Activated T-cell treated with anti-CD3 and anti-CD28 coated beads for 24 hours (primary cell): ENCODE measurements at regions not wholly inside any gene's neighbourhood (a gene's known extent, or its start where the extent isn't known, plus 50 kb on each side); places are given as distances from the start of the nearest gene placed in this dataset.
A peak's percentile ranks its signal among the peaks of the same experiment; 100 is the strongest.

Source experiments
- DNase-seq: peaks from one replicate; pipeline ENCODE4 v3.0.0-alpha.2; 2020; ENCODE audit warnings: low read depth

DNA sequence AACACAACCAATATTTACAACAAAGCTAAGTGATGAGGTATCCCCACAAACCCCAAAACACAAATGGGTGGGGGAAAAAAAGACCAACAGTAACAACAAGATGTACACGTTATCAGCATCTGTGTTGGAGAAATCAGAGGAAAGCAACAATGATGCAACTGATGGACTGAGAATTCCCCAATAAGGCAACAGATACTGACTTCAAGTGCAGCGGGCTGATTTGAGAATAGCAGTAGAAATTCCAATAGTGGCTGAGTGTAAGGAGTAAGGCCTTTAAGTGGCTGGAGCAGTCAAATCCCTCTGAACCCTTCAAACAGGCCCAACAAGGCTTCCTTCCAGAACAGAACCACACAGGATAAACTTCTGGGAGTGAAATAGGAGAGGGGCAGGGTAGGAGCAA is 97.6 kb downstream of the TM2D1 start:
- DNase-seq, result no peak

DNA sequence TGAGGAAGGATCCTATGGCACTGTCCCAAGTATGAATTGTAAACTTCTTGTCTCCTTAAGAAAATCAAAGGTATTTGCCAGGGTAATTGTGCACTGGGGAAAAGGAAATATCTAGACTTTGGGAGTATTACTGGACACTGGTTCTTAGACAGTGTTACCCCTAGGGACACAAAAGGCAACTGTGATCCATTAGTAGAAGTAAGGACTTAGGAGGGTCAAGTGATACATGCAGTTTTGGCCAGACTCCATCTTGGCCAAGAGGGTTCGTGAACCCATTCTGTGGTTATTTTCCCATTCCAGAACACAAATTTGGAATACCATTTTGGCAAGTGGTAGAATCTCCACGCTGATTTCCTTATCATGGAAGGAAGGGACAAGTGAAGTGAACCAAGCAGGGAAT is 98.1 kb downstream of the TM2D1 start:
- no peak for DNase-seq

DNA sequence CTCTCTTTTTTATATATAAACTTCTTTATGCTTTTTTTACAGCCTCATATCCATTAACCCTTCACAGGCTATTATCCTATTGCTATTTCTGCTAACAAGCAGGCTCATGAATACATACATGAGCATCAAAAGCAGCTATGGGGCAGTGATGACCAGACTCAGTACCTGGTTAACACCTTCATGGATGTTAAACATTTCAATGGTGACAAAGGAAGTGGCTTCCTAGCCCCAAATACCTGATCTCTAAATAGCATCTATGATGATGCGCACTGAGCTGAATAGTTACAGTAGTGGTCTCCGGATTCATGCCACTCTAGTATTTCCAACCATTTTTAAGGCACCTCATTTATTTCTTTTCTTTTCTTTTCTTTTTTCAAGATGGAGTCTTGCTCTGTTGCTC is 101.1 kb downstream of the TM2D1 start:
- DNase-seq, result no peak

DNA sequence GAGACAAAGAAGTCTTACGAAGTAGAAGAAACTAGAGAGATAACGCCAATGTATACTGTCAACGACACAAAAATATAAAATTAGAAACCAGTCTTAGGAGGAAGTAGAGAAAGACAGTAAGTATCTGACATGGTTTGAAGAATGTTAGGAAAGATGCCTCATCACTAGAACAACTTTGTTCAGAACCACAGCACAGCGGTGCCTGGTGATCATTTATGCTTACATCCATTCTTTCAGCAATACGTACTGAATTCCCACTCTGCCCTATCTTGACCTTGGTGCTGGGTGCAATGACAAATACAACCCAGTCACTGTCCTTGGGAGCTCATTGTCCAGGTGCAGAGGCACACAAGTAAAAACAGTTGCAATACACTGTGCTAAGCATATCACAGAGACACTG is 104.4 kb downstream of the TM2D1 start:
- DNase-seq, result no peak

DNA sequence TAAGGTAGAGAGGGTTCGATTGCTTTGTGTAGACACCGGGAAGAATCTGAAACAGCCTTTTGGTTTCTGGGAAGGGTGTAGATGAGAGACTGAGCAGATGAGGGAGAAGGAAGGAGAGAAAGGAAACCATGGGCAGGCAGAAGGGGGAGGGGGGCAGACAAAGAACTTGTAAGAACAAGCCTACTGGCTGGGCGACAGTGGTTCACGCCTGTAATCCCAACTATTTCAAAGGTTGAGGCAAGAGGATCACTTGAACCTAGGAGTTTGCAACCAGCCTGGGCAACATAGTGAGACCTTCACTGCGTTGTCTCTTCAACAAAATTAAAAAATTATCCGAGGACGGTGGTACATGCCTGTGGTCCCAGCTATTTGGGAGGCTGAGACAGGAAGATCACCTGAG is 106.2 kb downstream of the TM2D1 start:
- no peak for DNase-seq

DNA sequence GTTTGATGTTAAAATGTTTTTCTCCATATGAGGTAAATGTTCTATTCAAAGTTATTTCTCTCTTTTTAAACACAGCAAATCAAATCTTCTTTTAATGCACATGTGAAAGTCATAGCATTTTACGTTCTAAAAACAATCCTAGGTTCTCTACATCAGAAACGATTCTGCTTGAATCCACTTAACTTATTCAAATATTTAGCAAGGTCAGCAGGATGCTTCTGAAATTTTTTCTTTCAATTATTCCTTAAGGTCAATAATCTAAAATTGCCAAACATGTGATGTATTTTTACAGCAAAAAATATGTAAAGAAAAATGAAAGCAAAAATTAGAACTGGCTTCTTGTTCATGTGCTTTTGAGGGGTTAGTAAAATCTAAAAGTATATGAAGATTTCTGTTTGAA is 106.7 kb downstream of the TM2D1 start:
- no peak for DNase-seq

DNA sequence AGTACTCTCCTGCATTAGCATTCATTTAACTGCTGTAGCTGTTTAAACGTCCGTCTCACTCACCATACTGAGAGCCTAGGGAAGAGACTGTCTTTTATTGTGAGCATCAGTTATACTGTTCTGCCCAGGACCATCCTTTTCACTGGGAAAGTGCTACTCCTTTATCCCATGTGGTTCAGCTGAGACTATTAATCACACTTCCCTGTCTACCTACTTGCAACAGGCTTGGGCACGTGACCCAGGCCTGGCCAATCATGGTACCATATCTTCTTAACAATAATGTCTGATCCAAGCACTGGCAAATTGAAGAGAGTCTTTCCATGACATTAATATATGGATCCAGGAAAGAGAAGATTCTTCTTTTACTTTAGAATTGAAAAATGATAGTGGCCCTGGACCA is 108.1 kb downstream of the TM2D1 start:
- DNase-seq, result no peak

DNA sequence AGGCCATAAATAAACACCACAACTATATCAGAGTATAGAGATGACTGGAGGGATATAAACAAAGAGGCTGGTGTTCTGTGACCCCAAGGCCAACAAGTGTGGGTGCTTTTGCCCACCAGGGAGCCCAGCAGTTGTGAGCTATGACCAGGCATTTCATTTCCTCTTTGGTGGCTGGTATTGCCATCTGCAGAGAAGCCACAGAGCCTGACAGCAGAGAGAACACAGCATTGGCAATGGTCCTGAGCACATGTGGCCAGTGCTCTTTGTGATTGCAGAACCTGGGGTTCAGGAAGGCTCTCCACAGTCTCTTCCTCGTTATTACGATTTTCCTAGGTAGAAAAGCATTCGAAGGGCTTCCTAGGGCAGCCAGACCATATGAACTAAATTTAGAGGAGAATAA is 112.3 kb downstream of the TM2D1 start:
- DNase-seq, result no peak

DNA sequence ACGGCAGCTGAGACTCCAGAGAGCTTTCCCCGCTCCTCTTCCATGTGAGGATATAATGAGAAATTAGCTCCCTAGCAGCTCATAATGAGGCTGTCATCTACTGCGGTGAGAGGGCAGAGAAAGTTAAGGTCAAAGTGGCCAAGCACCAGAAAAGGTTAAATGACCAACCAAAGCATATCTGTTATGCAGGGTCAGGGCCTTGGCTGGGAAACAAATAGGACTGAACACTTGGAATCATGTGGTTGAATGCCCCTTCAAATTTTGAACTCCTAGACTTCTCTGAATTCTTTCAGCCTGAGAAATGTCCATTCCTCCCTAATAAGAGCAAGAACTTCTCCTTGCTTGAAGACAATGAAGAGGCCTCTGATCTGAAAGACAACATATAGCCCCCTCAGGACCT is 115.9 kb downstream of the TM2D1 start:
- no peak for DNase-seq

DNA sequence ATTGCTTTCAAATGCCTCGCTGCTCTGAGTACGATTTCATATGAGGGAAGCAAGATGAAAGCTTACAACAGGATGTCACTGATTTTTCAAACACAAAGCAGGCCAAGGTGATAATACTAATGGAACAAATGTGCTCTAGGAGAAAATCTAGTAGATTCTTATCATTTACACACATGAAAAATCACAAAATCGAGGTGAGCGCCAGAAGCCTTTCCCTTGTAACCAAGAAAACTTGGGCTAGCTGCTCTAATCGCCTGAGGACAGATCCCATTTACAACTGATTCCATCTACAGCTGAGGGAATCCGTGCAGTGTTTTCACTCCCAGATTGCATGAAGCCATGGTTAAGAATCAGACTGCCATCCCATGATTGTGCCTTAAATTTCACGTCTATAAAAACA is 117.5 kb downstream of the TM2D1 start:
- no peak for DNase-seq

DNA sequence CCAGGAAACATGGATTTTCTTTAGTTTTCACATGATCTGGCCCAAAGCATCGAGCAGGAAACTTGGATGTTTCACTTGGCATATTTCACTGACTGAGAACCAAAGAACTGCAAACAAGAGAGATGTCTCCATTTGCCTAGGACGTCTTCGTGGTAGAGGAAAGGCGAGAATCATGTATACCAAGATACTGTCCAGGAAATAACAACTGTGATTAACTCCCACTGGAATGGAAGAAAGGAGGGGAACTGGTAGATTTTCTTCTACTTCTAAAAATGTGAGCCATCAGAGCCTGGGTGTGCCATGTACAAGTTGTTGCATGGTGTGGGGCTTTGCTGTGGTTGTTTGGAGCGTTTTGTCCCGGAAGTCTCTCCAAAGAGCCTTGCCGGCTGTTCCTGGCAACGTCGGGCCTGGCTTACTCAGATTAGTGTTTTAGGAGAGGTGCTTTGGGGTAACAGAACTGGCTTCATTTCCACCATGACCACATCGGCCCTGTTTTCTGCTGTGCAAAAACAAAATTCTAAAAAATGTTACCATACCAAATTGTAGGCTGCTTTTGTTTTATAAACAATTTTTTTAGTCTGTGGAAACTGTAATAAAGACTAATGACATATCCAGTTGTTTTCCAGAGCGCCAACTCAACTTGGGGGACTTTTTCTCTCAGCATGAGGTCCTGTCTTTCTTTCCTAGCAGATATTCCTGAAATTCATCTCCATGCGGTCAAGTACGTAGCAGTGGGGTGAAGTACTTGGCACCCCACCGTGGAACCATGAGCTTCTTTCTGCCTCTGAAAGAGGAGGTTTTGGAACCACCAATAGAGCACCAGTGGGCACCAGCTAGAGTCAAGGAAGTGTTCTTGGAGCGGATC is 118.3 kb downstream of the TM2D1 start:
- no peak for DNase-seq

DNA sequence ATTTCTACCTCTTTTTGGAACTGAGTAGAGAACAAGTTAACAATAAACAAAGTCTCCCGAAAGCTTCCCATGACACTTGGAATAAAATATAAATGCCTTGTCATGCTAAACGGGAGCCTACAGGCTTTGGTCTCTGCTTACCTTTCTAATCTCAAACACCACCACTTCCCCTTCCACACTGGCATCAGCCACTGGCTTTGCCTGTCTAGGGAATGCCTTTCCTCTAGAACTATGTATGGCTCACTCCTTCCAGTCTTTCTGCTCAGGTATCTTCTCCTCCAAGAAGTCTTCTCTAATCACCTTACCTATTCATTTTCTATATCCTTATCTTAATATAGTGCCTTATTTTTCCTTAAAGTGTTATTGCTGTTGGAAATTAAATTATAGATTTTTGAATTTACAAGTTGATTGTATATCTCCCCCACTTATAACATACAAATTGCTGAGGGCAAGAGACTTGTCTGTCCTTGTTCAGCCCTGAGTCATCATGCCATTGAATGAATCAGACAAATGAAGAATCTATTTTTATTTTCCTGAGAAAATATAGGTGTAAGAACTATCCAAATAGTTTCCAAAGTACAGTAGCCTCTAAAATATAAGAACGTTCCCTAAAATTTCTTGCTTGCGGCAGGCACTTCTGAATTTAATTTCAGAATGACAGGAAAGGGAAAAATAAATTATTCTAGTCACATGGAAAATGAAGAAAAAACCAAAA is 119.2 kb downstream of the TM2D1 start:
- DNase-seq, result no peak

DNA sequence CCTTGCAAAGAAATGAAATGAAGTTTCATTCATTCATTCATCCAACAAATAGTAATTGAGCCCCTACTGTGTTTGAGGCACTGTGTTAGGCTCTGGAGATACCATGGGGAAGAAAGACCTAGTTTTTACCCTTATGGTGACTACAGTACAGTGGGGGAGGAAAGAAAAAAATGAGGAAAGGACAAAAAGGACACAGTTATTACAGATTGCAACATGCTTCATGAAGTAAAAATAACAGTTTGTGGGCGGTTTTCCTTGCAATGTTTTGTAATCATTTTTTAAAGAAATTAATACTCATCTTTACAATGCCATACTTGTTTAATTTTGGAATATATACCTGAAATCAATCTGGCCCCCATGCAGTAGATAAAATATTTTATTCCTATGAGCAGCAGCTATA is 120.3 kb downstream of the TM2D1 start:
- no peak for DNase-seq

DNA sequence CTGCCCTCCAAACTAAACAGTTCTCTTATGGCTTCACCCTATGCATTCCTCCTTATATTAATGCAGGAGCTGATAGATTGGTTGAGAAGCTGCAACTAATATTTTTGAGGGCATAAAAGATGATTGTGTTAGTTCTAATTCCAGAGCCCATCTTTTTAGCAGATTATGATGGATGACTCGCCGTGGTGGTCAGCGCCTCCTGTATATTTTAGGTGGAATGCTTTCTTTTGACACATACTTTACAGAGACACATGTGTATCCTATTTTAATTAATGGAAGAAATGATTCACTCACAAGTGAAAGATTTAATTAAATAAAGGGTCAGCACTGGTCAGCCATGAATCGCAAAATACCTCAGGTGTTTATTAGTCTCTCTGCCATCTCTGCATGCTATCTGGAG is 120.7 kb downstream of the TM2D1 start:
- DNase-seq, result no peak

DNA sequence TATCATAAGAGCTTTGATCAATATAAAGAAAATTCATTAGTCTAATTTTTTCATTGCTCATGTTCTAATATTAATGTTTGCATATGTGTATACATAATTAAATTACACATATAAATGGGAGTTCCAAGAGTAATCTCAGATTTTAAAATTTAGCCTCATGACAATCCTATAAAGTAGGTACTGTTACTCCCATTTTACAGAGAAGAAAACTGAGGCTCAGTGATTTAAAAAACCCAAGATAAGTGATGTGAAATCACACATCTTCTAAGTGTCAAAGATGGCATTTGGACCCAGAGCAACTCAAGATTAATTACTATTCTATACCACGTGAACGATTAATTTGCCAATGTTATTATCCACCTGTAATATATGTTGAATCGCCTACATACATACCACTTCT is 122.3 kb downstream of the TM2D1 start:
- no peak for DNase-seq

DNA sequence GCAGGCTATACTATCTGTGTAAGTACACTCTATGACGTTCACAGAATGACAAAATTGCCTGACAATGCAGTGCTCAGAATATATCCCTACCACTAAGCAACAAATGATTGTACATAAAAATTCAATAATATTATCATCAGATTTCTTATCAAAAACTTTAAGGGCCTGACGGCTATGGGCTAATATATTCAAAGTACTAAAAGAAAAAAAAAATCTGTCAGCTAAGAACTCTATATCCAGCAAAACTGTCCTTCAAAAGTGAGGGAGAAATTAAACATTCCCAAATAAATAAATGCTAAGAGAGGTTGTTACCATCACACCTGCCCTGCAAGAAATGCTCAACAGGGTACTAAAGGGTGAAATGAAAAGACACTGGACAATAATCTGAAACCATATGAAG is 127.3 kb downstream of the TM2D1 start:
- no peak for DNase-seq

DNA sequence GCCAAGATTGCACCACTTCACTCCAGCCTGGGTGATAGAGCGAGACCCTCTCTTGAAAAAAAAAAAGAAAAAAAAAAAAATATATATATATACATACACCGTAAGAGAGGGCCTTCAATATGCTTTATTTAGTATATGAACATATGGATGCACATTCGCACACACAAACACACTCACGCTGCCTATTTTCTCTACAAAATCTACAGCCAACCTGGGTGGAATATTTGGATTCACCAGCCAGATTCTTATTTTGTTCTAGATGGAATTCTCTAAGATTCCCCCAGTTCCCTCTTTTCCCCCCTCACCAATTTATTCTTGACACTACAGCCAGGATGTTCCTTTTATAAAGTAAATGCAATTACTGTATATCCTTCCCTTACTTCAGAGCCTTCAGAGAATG is 131.6 kb downstream of the TM2D1 start:
- DNase-seq, result no peak

DNA sequence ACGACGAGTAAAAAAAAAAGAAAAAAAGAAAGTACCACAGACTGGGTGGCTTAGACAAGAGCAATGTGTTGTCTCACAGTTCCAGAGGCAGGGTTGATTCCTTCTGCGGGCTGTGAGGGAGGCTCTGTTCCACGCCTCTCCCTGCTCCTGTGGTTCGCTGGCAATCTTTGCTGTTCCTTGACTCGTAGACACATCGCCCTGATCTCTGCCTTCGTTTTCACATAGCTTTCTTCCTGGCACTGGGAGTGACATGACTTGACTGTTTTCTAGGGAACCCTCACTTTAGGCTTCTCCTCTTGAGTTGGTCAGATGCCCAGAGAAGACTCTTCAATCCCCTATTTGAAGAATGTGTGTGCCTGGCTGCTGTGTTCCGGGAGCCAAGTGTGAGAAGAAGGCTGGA is 133.6 kb downstream of the TM2D1 start:
- no peak for DNase-seq

DNA sequence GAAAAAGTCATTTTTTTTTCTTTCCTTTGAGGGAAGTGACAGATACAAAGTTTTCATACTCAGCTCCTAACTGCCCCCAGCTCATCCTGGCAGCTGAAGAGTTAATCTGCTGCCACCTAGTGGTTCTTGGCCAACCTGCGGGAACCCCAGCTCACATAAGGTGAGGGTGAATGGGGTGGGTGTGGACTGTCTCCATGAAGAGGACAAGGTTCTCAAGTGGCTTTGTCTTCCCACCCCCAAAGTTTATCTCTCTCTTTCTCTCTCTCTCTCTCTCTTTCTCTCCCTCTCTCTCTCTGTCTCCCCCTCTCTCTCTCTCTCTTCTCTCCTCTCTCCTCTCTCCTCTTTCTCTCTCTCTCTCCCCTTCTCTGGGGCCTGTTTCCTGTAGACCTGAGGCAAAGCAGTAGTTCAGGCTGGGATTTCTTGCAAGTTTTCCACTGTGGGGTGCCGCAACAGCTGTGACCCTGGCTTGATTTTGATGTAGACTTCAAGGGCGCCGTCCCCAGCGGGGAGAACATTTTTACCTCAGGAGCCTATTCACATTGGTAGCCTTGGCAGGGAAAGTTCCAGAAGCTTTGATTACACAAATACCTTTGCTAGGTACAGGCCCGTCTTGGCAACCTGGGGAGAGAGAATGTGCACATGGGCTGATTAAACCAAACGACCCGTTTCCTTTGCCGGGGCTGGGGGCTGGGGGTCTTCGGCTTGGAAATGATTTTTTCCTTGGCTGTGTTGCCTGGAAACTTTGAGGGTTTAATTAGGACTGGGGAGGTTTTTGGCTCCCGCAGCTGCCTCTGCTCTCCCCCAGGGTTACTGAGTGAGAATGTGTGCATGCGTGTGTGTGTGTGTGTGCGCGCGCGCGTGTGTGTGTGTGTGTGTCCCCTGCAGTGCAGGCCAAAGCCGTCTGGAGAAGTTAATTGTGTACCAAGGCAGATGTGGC is 135.9 kb downstream of the TM2D1 start:
- peak; percentile 46 for DNase-seq

DNA sequence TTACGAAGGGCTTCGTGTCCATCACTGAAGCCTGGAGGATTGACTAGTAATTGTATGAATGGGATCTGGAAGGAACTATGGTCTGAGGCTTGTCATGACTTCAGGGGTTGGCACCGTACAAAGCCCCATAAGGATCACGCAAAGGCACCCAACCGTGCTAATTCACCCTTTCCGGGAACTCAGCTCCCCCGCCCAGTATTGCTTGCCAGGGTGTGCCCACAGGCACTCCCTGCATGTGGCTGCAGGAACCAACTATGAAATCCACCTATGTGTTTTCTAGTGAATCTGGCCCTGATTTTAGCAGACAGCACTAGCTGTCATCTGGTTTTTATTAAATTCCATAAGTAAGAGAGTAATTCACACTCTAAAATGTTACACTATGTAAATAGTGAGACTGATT is 139.2 kb downstream of the TM2D1 start:
- DNase-seq, result no peak

DNA sequence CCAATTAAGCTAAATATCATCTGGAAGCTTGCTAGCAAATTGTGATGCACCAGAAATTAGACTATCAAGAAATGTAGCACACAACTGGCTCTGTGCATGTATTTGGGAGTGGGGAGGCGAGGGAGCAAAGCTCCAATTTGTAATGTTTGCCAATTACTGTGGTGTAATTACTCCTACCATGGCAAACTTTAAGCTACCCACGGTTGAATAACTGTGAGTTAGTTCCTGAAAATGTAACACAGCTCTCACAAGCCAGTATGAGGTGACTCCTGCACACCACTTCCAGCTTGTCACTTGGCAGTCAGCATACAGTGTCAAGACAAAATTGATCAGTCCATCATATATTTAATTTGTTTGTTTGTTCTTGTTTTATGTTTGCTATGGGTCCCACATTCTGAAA is 141.2 kb downstream of the TM2D1 start:
- no peak for DNase-seq

DNA sequence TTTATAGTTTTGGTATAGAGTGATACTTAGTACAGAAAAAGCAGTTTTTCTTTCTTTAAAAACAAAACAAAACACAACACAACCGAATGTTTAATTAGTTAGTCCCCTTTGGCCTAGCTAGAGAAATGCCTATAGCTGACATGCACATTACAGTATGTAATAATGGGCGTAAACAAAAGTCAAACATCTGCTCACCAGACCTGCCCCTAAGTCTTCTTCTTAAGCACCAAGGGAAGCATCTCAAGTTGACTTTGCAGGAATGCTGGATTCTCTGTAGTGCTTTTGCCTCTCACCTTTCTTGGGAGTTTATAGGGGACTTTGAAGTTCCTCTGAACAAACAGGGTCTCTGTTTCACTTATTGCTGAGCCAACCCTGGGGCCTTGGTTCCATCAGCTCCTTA is 143.7 kb downstream of the TM2D1 start:
- DNase-seq, result no peak

DNA sequence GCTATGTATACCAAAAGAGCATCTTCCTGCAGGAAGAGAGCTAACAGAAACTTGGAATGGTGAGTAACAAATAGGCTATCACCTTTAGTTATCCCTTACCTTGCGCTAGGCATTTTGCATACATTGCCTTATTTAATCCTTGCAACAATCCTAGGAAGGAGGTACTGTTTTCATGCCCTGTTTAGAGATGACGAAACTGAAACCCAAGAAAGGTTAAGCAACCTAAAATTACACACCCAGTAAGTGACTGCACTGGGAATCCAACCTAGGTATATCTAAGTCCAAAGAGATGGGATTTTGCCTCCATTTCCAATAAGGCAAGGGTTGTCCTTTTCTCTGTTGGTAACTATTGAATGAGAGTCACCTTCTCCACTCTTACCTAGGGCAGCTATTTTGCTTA is 144.5 kb downstream of the TM2D1 start:
- no peak for DNase-seq
